T-helper 17 cell (primary cell): ENCODE measurements at regions not wholly inside any gene's neighbourhood (a gene's known extent, or its start where the extent isn't known, plus 50 kb on each side); places are given as distances from the start of the nearest gene placed in this dataset.

Experiments used
- ATAC-seq: fragments of 150-1000 bp; cut with Tn5 transposase; 2 replicates; pipeline ENCODE4 v1.10.0; 2021; ENCODE audit warnings: mild to moderate bottlenecking, moderate library complexity
- DNase-seq, 3 donors: peaks; one replicate each; pipeline versions ENCODE4 v3.0.0 to v3.0.0-alpha.2; 2020 to 2021
- H3K9me3 ChIP-seq: one replicate; pipeline ENCODE4 v1.7.0; 2013; ENCODE audit warnings: low read length, mild to moderate bottlenecking; ENCODE audit not compliant: control insufficient read depth, poor library complexity, severe bottlenecking
- H3K27ac Mint-ChIP-seq: one replicate; pipeline ENCODE4 v1.8.0; 2022; ENCODE audit warnings: mild to moderate bottlenecking, moderate library complexity, mixed read lengths
- H3K27me3 Mint-ChIP-seq: one replicate; pipeline ENCODE4 v1.8.0; 2022; ENCODE audit warnings: mixed read lengths
- H3K36me3 Mint-ChIP-seq: one replicate; pipeline ENCODE4 v1.8.0; 2022; ENCODE audit warnings: low read depth, mixed read lengths
- H3K4me1 Mint-ChIP-seq: one replicate; pipeline ENCODE4 v1.8.0; 2022; ENCODE audit warnings: mild to moderate bottlenecking, mixed read lengths
- H3K4me3 Mint-ChIP-seq: one replicate; pipeline ENCODE4 v1.8.0; 2022; ENCODE audit warnings: mild to moderate bottlenecking, moderate library complexity, mixed read lengths

- Mint-ChIP-seq H3K27me3 (no peaks in the 10 kb centered on the region), H3K4me1 (peaks cover 10% of the 10 kb centered on the region), H3K4me3 (no peak overlapping the region), H3K27ac (no peak overlapping the region), H3K36me3 (no peaks in the 10 kb centered on the region)
- DNase-seq (no peak), ATAC-seq (no peak)
- H3K9me3 ChIP-seq: no peaks in the 10 kb centered on the region
These were observed 244.6 kb downstream of the ZEB2 start for GRCh38 chr2:144275340-144275739.

DNA sequence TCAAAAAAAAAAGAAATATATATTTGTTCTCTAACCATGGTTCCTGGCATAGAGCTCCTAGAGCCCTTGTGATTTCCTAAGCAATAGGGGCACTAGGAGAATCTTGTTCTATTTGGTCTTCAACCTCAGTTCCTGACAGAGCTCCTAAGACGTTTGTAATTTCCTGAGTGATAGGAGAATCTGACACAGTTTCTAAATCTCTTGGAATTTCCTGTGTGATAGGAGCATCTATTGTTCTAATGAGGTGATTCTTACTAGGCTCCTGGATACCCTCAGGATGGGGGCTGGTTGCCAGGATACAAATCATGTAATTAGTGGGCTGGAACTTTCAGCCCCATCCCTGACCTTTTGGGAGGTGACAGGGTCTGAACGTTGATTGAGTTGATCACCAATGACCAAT is 245.8 kb downstream of the ZEB2 start:
- no peak overlapping the region for H3K4me3 Mint-ChIP-seq
- H3K4me1 Mint-ChIP-seq: peaks cover 9% of the 10 kb centered on the region
- no peak overlapping the region for H3K27ac Mint-ChIP-seq
- DNase-seq: no peak
- H3K27me3 Mint-ChIP-seq: no peaks in the 10 kb centered on the region
- no peaks in the 10 kb centered on the region for H3K36me3 Mint-ChIP-seq
- ATAC-seq: no peak
- H3K9me3 ChIP-seq: no peaks in the 10 kb centered on the region

DNA sequence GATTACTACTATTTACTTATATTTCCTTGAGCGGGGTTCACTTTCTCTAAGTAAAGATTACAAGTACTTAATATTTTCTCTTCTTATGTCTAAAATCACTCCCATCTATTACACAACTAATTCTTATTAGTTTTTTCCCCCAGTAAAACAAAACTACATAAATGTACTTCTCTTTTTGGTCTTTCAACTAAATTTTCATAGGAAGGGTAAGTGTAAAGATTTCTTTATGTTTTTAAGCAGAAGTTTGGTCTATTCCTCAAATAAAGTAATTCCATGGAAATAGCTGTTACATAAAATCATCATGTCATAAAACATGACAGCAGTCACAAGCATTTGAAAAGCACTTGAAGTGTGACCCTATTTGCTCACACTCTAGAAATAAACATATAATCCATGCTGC is 249.0 kb downstream of the ZEB2 start:
- Mint-ChIP-seq H3K4me1 (peaks cover 18% of the 10 kb centered on the region), H3K27ac (no peak overlapping the region), H3K4me3 (no peak overlapping the region), H3K36me3 (peaks cover under 1% of the 10 kb centered on the region), H3K27me3 (no peaks in the 10 kb centered on the region)
- DNase-seq (no peak), ATAC-seq (no peak)
- H3K9me3 ChIP-seq: no peaks in the 10 kb centered on the region

DNA sequence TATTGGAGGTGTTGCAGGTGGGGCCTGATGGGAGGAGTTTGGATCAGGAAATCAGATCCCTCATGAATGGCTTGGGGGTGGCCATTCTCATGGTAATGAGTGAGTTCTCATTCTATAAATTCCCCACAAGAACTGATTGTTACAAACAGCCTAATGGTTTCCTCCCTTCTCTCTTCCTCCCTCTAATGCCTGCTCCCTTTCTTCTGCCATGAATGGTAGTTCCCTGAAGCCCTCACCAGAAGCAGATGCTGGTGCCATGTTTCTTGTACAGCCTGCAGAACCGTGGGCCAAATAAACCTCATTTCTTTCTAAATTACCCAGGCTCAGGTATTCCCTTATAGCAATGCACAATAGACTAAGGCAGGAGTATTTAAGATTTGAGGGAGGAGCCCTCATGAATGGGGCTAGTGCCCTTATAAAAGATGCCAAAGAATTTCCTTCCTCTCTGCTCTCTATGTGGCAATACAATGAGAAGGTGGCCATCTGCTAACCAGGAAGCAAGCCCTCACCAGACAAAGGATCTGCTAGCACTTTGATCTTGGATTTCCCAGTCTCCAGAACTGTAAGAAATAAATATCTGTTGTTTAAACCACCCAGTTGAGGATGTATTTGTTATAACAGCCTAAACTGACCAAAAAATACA is 251.8 kb downstream of the ZEB2 start:
- no peaks in the 10 kb centered on the region for H3K9me3 ChIP-seq
- Mint-ChIP-seq H3K4me3 (no peak overlapping the region), H3K4me1 (peaks cover 18% of the 10 kb centered on the region), H3K27me3 (no peaks in the 10 kb centered on the region), H3K27ac (no peak overlapping the region), H3K36me3 (peaks cover 4% of the 10 kb centered on the region)
- ATAC-seq (no peak), DNase-seq (no peak)

GRCh38 chr2:144267239-144267638 is 252.7 kb downstream of the ZEB2 start:
- peaks cover 18% of the 10 kb centered on the region for H3K4me1 Mint-ChIP-seq
- no peaks in the 10 kb centered on the region for H3K9me3 ChIP-seq
- peak overlapping the region; percentile 25 for H3K4me3 Mint-ChIP-seq
- H3K36me3 Mint-ChIP-seq: peaks cover 4% of the 10 kb centered on the region
- DNase-seq: no peak
- no peaks in the 10 kb centered on the region for H3K27me3 Mint-ChIP-seq
- ATAC-seq: peak; percentile 60
- no peak overlapping the region for H3K27ac Mint-ChIP-seq

- no peak overlapping the region for H3K4me3 Mint-ChIP-seq
- H3K27me3 Mint-ChIP-seq: no peaks in the 10 kb centered on the region
- DNase-seq (no peak), ATAC-seq (no peak)
- peaks cover 4% of the 10 kb centered on the region for H3K36me3 Mint-ChIP-seq
- no peaks in the 10 kb centered on the region for H3K9me3 ChIP-seq
- H3K4me1 Mint-ChIP-seq: peaks cover 14% of the 10 kb centered on the region
- no peak overlapping the region for H3K27ac Mint-ChIP-seq
These were observed 254.3 kb downstream of the ZEB2 start for GRCh38 chr2:144265654-144266053.

GRCh38 chr2:144261966-144262365 is 258.0 kb downstream of the ZEB2 start:
- Mint-ChIP-seq H3K36me3 (peaks cover 9% of the 10 kb centered on the region), H3K4me3 (no peak overlapping the region), H3K27me3 (no peaks in the 10 kb centered on the region), H3K4me1 (peaks cover 5% of the 10 kb centered on the region), H3K27ac (no peak overlapping the region)
- no peak for DNase-seq
- ATAC-seq: no peak
- no peaks in the 10 kb centered on the region for H3K9me3 ChIP-seq

- peaks cover 9% of the 10 kb centered on the region for H3K36me3 Mint-ChIP-seq
- peaks cover 4% of the 10 kb centered on the region for H3K4me1 Mint-ChIP-seq
- DNase-seq: no peak
- no peaks in the 10 kb centered on the region for H3K27me3 Mint-ChIP-seq
- no peak for ATAC-seq
- H3K27ac Mint-ChIP-seq: no peak overlapping the region
- no peak overlapping the region for H3K4me3 Mint-ChIP-seq
- no peaks in the 10 kb centered on the region for H3K9me3 ChIP-seq
These were observed 258.6 kb downstream of the ZEB2 start for GRCh38 chr2:144261336-144261735.

GRCh38 chr2:144259332-144259731 is 260.6 kb downstream of the ZEB2 start:
- ATAC-seq (no peak), DNase-seq (no peak)
- peaks cover 5% of the 10 kb centered on the region for H3K4me1 Mint-ChIP-seq
- no peak overlapping the region for H3K4me3 Mint-ChIP-seq
- H3K9me3 ChIP-seq: no peaks in the 10 kb centered on the region
- peaks cover 4% of the 10 kb centered on the region for H3K36me3 Mint-ChIP-seq
- no peak overlapping the region for H3K27ac Mint-ChIP-seq
- H3K27me3 Mint-ChIP-seq: no peaks in the 10 kb centered on the region

DNA sequence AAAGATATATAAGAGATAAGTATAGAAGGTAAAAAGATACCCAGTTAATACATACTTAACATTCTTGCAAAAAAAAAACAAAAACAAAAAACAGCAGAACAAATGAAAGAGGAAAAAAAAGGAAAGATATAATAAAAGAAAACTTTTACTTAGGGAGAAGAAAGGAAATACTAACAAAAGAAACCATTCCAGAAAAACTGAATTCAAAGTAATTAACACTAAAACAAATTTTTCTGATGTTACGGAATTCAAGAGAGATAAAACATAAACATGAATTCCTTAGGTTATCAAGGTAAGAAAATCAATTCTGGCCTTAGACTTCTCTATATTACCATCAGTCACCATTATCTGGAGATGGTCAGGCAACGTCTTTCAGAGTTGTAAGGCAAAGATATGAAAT is 261.8 kb downstream of the ZEB2 start:
- Mint-ChIP-seq H3K4me3 (no peak overlapping the region), H3K4me1 (peaks cover 5% of the 10 kb centered on the region), H3K27ac (no peak overlapping the region), H3K27me3 (no peaks in the 10 kb centered on the region), H3K36me3 (peaks cover 7% of the 10 kb centered on the region)
- no peak for DNase-seq
- ATAC-seq: no peak
- H3K9me3 ChIP-seq: no peaks in the 10 kb centered on the region

- no peak overlapping the region for H3K4me3 Mint-ChIP-seq
- DNase-seq (no peak), ATAC-seq (no peak)
- no peak overlapping the region for H3K27ac Mint-ChIP-seq
- H3K4me1 Mint-ChIP-seq: peaks cover 5% of the 10 kb centered on the region
- no peaks in the 10 kb centered on the region for H3K9me3 ChIP-seq
- no peaks in the 10 kb centered on the region for H3K27me3 Mint-ChIP-seq
- H3K36me3 Mint-ChIP-seq: peaks cover 9% of the 10 kb centered on the region
These were observed 262.8 kb downstream of the ZEB2 start for GRCh38 chr2:144256996-144257707.

GRCh38 chr2:144254342-144255235 is 265.3 kb downstream of the ZEB2 start:
- ATAC-seq (no peak), DNase-seq (no peak)
- H3K27ac Mint-ChIP-seq: no peak overlapping the region
- no peaks in the 10 kb centered on the region for H3K27me3 Mint-ChIP-seq
- H3K9me3 ChIP-seq: no peaks in the 10 kb centered on the region
- H3K36me3 Mint-ChIP-seq: peaks cover 9% of the 10 kb centered on the region
- H3K4me3 Mint-ChIP-seq: no peak overlapping the region
- H3K4me1 Mint-ChIP-seq: peaks cover 5% of the 10 kb centered on the region

DNA sequence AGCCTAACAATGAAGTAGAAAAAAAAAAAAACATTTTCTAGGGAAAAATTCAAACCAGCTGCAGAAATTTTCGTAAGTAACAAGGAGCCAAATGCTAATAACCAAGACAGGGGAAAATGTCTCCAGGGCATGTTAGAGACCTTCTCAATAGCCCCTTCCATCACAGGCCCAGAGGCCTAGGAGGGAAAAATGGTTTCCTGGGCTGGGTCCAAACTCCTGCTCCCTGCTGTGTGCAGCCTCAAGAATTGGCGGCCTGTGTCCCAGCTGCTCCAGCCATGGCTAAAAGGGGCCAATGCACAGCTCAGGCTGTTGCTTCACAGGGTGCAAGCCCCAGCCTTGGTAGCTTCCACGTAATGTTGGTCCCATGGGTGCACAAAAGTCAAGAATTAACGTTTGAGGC is 266.2 kb downstream of the ZEB2 start:
- peaks cover 9% of the 10 kb centered on the region for H3K36me3 Mint-ChIP-seq
- ATAC-seq: no peak
- H3K4me1 Mint-ChIP-seq: peaks cover 5% of the 10 kb centered on the region
- no peak for DNase-seq
- H3K4me3 Mint-ChIP-seq: no peak overlapping the region
- H3K27ac Mint-ChIP-seq: no peak overlapping the region
- H3K27me3 Mint-ChIP-seq: no peaks in the 10 kb centered on the region
- H3K9me3 ChIP-seq: no peaks in the 10 kb centered on the region
